HCT116 (cell line): ENCODE measurements at regions not wholly inside any gene's neighbourhood (a gene's known extent, or its start where the extent isn't known, plus 50 kb on each side); places are given as distances from the start of the nearest gene placed in this dataset.

Experiments used
- ATAC-seq: fragments of 200-7000 bp; cut with Tn5 transposase; 2 replicates; pipeline ENCODE4 v1.9.1; 2020; ENCODE audit warnings: mild to moderate bottlenecking, moderate library complexity
- BruUV-seq: library from RNA; stranded (reverse); fragments of 400-500 nt; replicated peaks from 2 replicates; lab custom pipeline; 2021; lab: Mats Ljungman, UMichigan
- CTCF ChIA-PET: fragments of 300-600 bp; sonication (Branson Sonifier 250); formaldehyde crosslinking; loops from one replicate; lab custom pipeline; 2021; ENCODE audit warnings: antibody characterized with exemption; lab: Charles Lee
- POLR2A ChIA-PET: fragments of 300-600, 350-600 bp; sonication (Branson Sonifier 250); formaldehyde crosslinking; loops from one replicate; lab custom pipeline; 2021; ENCODE audit warnings: antibody characterized with exemption; lab: Charles Lee
- RAD21 ChIA-PET, 2 experiments: fragments of 300-600 bp; sonication (Branson Sonifier 250); formaldehyde crosslinking; loops; one replicate each; lab custom pipeline; 2023; ENCODE audit warnings: low total read pairs in 2 of 2; ENCODE audit not compliant: uncharacterized antibody in 2 of 2, unreplicated experiment in 2 of 2, low non-redundant PET in 1 of 2; lab: Charles Lee
- DNase-seq: peaks from one replicate; pipeline ENCODE4 v3.0.0-alpha.2; 2010; ENCODE audit warnings: low read depth, low spot score
- H2AFZ ChIP-seq: fragments of 200-600 bp; shearing (Covaris generic), sonication (generic); 2 replicates; pipeline ENCODE4 v1.6.1; 2017; ENCODE audit warnings: low read depth, mixed run types, mixed read lengths, antibody characterized with exemption, low read length; ENCODE audit not compliant: poor library complexity, severe bottlenecking
- H3K27ac ChIP-seq: 2 replicates; pipeline ENCODE4 v1.5.1; 2012; ENCODE audit warnings: low read depth, low read length
- H3K27me3 ChIP-seq: fragments of 200-600 bp; sonication (generic); 2 replicates; pipeline ENCODE4 v1.6.1; 2016; ENCODE audit warnings: mixed run types, low read length, mixed read lengths; ENCODE audit not compliant: insufficient read depth
- H3K36me3 ChIP-seq, 2 experiments: fragments of 200-500 bp in 1 of 2; fragments of 200-600 bp in 1 of 2; sonication (Bioruptor generic) in 1 of 2; sonication (generic) in 1 of 2; 2 replicates each; pipeline versions ENCODE4 v1.5.1 to v1.6.1; 2014 to 2016; ENCODE audit warnings: low read length in 2 of 2, inconsistent platforms in 1 of 2, mixed read lengths in 1 of 2, mixed run types in 1 of 2; ENCODE audit not compliant: insufficient read depth in 2 of 2, control insufficient read depth in 1 of 2
- H3K4me1 ChIP-seq, 2 experiments: fragments of 200-600 bp in 1 of 2; sonication (generic) in 1 of 2; 2 replicates each; pipeline versions ENCODE4 v1.5.1 to v1.6.1; 2012 to 2017; ENCODE audit warnings: low read length in 2 of 2, inconsistent platforms in 1 of 2, mild to moderate bottlenecking in 1 of 2, mixed read lengths in 1 of 2, mixed run types in 1 of 2, moderate library complexity in 1 of 2; ENCODE audit not compliant: insufficient read depth in 2 of 2, control insufficient read depth in 1 of 2
- H3K4me2 ChIP-seq: fragments of 200-600 bp; sonication (generic); 2 replicates; pipeline ENCODE4 v1.6.1; 2017; ENCODE audit warnings: mixed run types, low read length, mixed read lengths
- H3K4me3 ChIP-seq, 2 experiments: fragments of 200-600 bp in 1 of 2; sonication (generic) in 1 of 2; replicated peaks in 1 of 2; 2 replicates each; pipeline ENCODE4 v1.5.1; 2011 to 2016; ENCODE audit warnings: low read length in 2 of 2, control low read depth in 1 of 2, low read depth in 1 of 2, mild to moderate bottlenecking in 1 of 2, mixed read lengths in 1 of 2, mixed run types in 1 of 2
- H3K79me2 ChIP-seq: fragments of 200-600 bp; sonication (generic); 2 replicates; pipeline ENCODE4 v1.6.1; 2017; ENCODE audit warnings: mild to moderate bottlenecking, mixed run types, low read length, moderate library complexity, mixed read lengths; ENCODE audit not compliant: insufficient read depth
- H3K9ac ChIP-seq: fragments of 200-600 bp; sonication (generic); 2 replicates; pipeline ENCODE4 v1.6.1; 2016; ENCODE audit warnings: low read length, mixed read lengths
- H3K9me2 ChIP-seq: fragments of 200-600 bp; sonication (generic), shearing (Covaris generic); 2 replicates; pipeline ENCODE4 v1.6.1; 2017; ENCODE audit warnings: mixed run types, mild to moderate bottlenecking, moderate library complexity; ENCODE audit not compliant: insufficient read depth
- H3K9me3 ChIP-seq, 2 experiments: fragments of 200-500 bp in 1 of 2; fragments of 200-600 bp in 1 of 2; sonication (Bioruptor generic) in 1 of 2; sonication (generic) in 1 of 2; 2 replicates each; pipeline ENCODE4 v1.6.1; 2014 to 2017; ENCODE audit warnings: low read length in 2 of 2, mixed read lengths in 2 of 2, inconsistent platforms in 1 of 2, low read depth in 1 of 2, mild to moderate bottlenecking in 1 of 2, mixed run types in 1 of 2, moderate library complexity in 1 of 2; ENCODE audit not compliant: control insufficient read depth in 1 of 2, insufficient read depth in 1 of 2
- H4K20me1 ChIP-seq: fragments of 200-600 bp; sonication (generic), shearing (Covaris generic); 2 replicates; pipeline ENCODE4 v1.6.1; 2017; ENCODE audit warnings: mixed run types, mild to moderate bottlenecking, moderate library complexity; ENCODE audit not compliant: insufficient read depth
- CTCF ChIP-seq, 3 experiments: fragments of 200-600 bp in 1 of 3; sonication (generic) in 1 of 3; IDR thresholded peaks in 2 of 3; conservative IDR thresholded peaks in 1 of 3; 2 replicates each; pipeline ENCODE4 v1.5.1; 2012 to 2017; ENCODE audit warnings: low read depth in 2 of 3, low read length in 2 of 3, antibody characterized with exemption in 1 of 3, borderline replicate concordance in 1 of 3, control low read depth in 1 of 3, mild to moderate bottlenecking in 1 of 3, mixed read lengths in 1 of 3, mixed run types in 1 of 3, moderate library complexity in 1 of 3; ENCODE audit not compliant: insufficient read depth in 1 of 3
- EGR1 ChIP-seq: IDR thresholded peaks from 2 replicates; pipeline ENCODE4 v1.6.1; 2012; ENCODE audit warnings: low read depth
- ELF1 ChIP-seq: IDR thresholded peaks from 2 replicates; pipeline ENCODE4 v1.6.1; 2012; ENCODE audit warnings: low read depth, borderline replicate concordance
- EZH2phosphoT487 ChIP-seq: fragments of 200-600 bp; IDR thresholded peaks from 2 replicates; pipeline ENCODE4 v1.6.1; 2018; ENCODE audit warnings: antibody characterized with exemption, borderline replicate concordance
- FOSL1 ChIP-seq: IDR thresholded peaks from 2 replicates; pipeline ENCODE4 v1.6.1; 2012; ENCODE audit warnings: low read depth
- REST ChIP-seq: IDR thresholded peaks from 2 replicates; pipeline ENCODE4 v1.6.1; 2012; ENCODE audit warnings: low read depth
- SP1 ChIP-seq: IDR thresholded peaks from 2 replicates; pipeline ENCODE4 v1.6.1; 2012; ENCODE audit warnings: low read depth
- ZFX ChIP-seq: fragments of 450-650 bp; IDR thresholded peaks from 2 replicates; pipeline ENCODE4 v1.6.1; 2017
- intact Hi-C: fragments of 100-400 bp; cut with micrococcal nuclease; formaldehyde crosslinking; loops from 2 replicates; pipeline ENCODE4 v1.10.0; 2022

GRCh38 chr1:118370861-118371260 lies 185.8 kb upstream of the SPAG17 start:
- Histone ChIP-seq H3K4me3 (no peak overlapping the region), H3K36me3 (no peaks in the 10 kb centered on the region)
- CTCF ChIA-PET: no interaction called here
- TF ChIP-seq FOSL1: no peak
- TF ChIP-seq ZFX: no peak
- TF ChIP-seq REST: no peak
- TF ChIP-seq ELF1: no peak
- TF ChIP-seq CTCF (IDR thresholded peaks at IDR 0.05 in 2 of 3, conservative IDR thresholded peaks at IDR 0.05 in 1 of 3; ENCODE audit: borderline replicate concordance in 1 of 3, insufficient read depth in 1 of 3, low read depth in 2 of 3, low read length in 2 of 3): no peak
- no peak for TF ChIP-seq EZH2phosphoT487
- no peak for TF ChIP-seq SP1
- TF ChIP-seq EGR1: no peak
- TF ChIP-seq, all 23 proteins: peak for 0
- ATAC-seq: no peak
- Histone ChIP-seq H3K9ac (no peak overlapping the region), H3K4me2 (no peak overlapping the region), H3K9me3 (peaks cover 0 to 11% of the 10 kb centered on the region in 2 experiments; a peak in 1 of 4 replicates), H3K4me1 (no peaks in the 10 kb centered on the region), H3K79me2 (no peaks in the 10 kb centered on the region), H2AFZ (no peak overlapping the region), H3K27me3 (no peaks in the 10 kb centered on the region), H3K9me2 (no peaks in the 10 kb centered on the region), H3K27ac (no peak overlapping the region), H4K20me1 (no peaks in the 10 kb centered on the region)
- ChIA-PET RAD21 (no interaction called here), POLR2A (no interaction called here)
- intact Hi-C loops: no loop called here
- DNase-seq: no peak
- BruUV-seq: no TSS peak
